BLaER1 treated with 17β-estradiol and CSF1 and Interleukin-3, amounts not matched to agents 10 nM and 100 nM (cell line): ENCODE measurements at regions not wholly inside any gene's neighbourhood (a gene's known extent, or its start where the extent isn't known, plus 50 kb on each side); places are given as distances from the start of the nearest gene placed in this dataset.

Experiments
- H3K27ac ChIP-seq, 11 experiments: shearing (Covaris generic); formaldehyde crosslinking; 2 replicates each; pipeline ENCODE4 v1.8.1; 2022
- H3K27me3 ChIP-seq, 11 experiments: shearing (Covaris generic); formaldehyde crosslinking; 2 replicates each; pipeline ENCODE4 v1.8.1; 2022
- H3K36me3 ChIP-seq, 11 experiments: shearing (Covaris generic); formaldehyde crosslinking; 2 replicates each; pipeline ENCODE4 v1.8.1; 2022
- H3K4me1 ChIP-seq, 10 experiments: shearing (Covaris generic); formaldehyde crosslinking; 2 replicates each; pipeline ENCODE4 v1.8.1; 2022
- H3K4me2 ChIP-seq, 11 experiments: shearing (Covaris generic); formaldehyde crosslinking; 2 replicates each; pipeline ENCODE4 v1.8.1; 2022
- H3K4me3 ChIP-seq, 10 experiments: shearing (Covaris generic); formaldehyde crosslinking; 2 replicates each; pipeline ENCODE4 v1.8.1; 2022
- H3K9ac ChIP-seq, 11 experiments: shearing (Covaris generic); formaldehyde crosslinking; 2 replicates each; pipeline ENCODE4 v1.8.1; 2022
- H3K9me3 ChIP-seq, 11 experiments: shearing (Covaris generic); formaldehyde crosslinking; replicated peaks in 1 of 11; 2 replicates each; pipeline ENCODE4 v1.8.1; 2022
- H4K20me1 ChIP-seq, 11 experiments: shearing (Covaris generic); formaldehyde crosslinking; 2 replicates each; pipeline ENCODE4 v1.8.1; 2022
- Cebpa-rat ChIP-seq, 11 experiments: shearing (Covaris generic); IDR thresholded peaks; 2 replicates each; pipeline ENCODE4 v1.8.1; 2022

- Histone ChIP-seq H3K9me3 (no peaks in the 10 kb centered on the region), H3K27me3 (no peaks in the 10 kb centered on the region), H3K27ac (no peak overlapping the region), H3K4me1 (peaks cover 38 to 68% (median 47%) of the 10 kb centered on the region in 10 experiments), H3K4me3 (no peak overlapping the region), H3K36me3 (no peaks in the 10 kb centered on the region), H3K4me2 (no peak overlapping the region), H3K9ac (no peak overlapping the region), H4K20me1 (no peaks in the 10 kb centered on the region)
- TF ChIP-seq Cebpa-rat (IDR thresholded peaks at IDR 0.05) = no peak
Observed at GRCh38 chr20:50390685-50391443, 119.3 kb upstream of the PTPN1 start.

DNA sequence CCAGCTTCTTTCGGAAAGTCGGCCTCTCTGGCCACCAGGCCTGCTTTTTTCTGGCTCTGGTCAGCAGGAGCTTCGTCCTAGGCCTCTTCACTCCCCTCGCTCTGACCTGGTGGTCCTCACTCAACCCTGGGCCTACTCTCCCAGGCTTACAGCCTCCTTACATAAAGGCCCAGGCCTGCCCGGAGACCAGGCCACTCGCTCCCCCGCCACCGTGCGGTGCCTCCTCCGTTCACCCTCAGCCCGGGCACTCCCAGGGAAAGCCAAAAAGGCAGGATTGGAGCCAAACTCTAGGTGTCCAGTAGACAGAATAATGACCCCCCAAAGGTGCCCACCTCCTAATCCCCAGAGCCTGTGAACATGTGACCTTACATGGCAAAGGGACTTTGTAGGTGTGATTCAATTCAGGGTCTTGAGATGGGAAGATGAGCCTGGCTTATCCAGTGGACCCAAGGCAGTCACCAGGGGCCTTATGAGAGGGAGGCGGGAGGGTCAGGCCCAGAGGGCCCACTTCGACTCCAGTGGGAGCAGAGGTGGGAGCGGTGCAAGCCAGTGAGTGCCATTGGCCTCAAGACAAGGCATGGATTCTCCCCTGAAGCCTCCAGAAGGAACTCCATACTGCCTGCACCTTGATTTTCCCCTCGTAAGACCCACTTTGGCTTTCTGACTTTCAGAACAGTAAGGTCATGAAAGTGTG lies 118.6 kb upstream of the PTPN1 start:
- Histone ChIP-seq H3K4me1 (peaks cover 30 to 61% (median 40%) of the 10 kb centered on the region in 10 experiments), H3K27me3 (no peaks in the 10 kb centered on the region), H3K4me2 (peak overlapping the region in 2 of 11 experiments; percentile 6 to 41; a peak in 2 of 22 replicates), H3K4me3 (no peak overlapping the region), H3K9me3 (no peaks in the 10 kb centered on the region), H3K36me3 (no peaks in the 10 kb centered on the region), H3K27ac (no peak overlapping the region; a peak in 1 of 22 replicates), H4K20me1 (no peaks in the 10 kb centered on the region), H3K9ac (no peak overlapping the region)
- no peak for TF ChIP-seq Cebpa-rat (IDR thresholded peaks at IDR 0.05)

- TF ChIP-seq Cebpa-rat (IDR thresholded peaks at IDR 0.05) = no peak
- no peaks in the 10 kb centered on the region for H4K20me1 ChIP-seq
- H3K9ac ChIP-seq = no peak overlapping the region
- no peaks in the 10 kb centered on the region for H3K27me3 ChIP-seq
- H3K4me3 ChIP-seq = no peak overlapping the region
- peak overlapping the region in 2 of 11 experiments; percentile 6 to 41; a peak in 2 of 22 replicates for H3K4me2 ChIP-seq
- H3K9me3 ChIP-seq = no peaks in the 10 kb centered on the region
- no peak overlapping the region for H3K27ac ChIP-seq
- peaks cover 24 to 60% (median 34%) of the 10 kb centered on the region in 10 experiments for H3K4me1 ChIP-seq
- no peaks in the 10 kb centered on the region for H3K36me3 ChIP-seq
Observed at GRCh38 chr20:50392138-50392866, 117.9 kb upstream of the PTPN1 start.

DNA sequence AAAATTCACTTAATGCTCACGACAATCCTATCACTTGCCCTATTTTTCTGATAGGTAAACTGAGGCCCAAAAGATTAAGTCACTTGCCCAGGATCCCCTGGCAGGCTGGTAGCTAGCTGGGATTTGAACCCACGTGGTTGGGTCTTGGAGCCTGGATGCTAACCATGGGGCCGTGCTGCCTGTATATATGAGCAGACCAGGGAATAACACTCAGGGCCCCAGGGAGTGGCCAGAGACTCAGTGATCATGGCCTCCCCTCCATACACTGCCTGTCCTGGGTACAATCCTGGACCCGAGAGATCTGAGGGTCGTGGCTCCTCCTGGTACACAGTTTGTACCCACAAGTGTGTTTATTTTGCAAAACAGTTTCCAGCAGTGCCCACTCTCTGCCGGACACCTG lies 116.9 kb upstream of the PTPN1 start:
- H3K9me3 ChIP-seq = no peaks in the 10 kb centered on the region
- no peak overlapping the region for H3K4me3 ChIP-seq
- no peaks in the 10 kb centered on the region for H3K36me3 ChIP-seq
- no peak overlapping the region for H3K27ac ChIP-seq
- H3K4me1 ChIP-seq = peaks cover 17 to 50% (median 25%) of the 10 kb centered on the region in 10 experiments
- H4K20me1 ChIP-seq = no peaks in the 10 kb centered on the region
- H3K4me2 ChIP-seq = peak overlapping the region in 8 of 11 experiments; percentile 42 to 86 (median 64); a peak in 7 of 22 replicates
- no peak for TF ChIP-seq Cebpa-rat (IDR thresholded peaks at IDR 0.05)
- H3K9ac ChIP-seq = no peak overlapping the region
- H3K27me3 ChIP-seq = no peaks in the 10 kb centered on the region

- H3K4me1 ChIP-seq = peaks cover 17 to 57% (median 26%) of the 10 kb centered on the region in 10 experiments
- no peak overlapping the region for H3K4me3 ChIP-seq
- peak overlapping the region in 10 of 11 experiments; percentile 36 to 76 (median 56); a peak in 16 of 22 replicates for H3K27ac ChIP-seq
- H4K20me1 ChIP-seq = no peaks in the 10 kb centered on the region
- H3K4me2 ChIP-seq = peak overlapping the region; percentile 42 to 88 (median 59)
- no peaks in the 10 kb centered on the region for H3K27me3 ChIP-seq
- no peak for TF ChIP-seq Cebpa-rat (IDR thresholded peaks at IDR 0.05)
- H3K9me3 ChIP-seq = no peaks in the 10 kb centered on the region
- peak overlapping the region in 7 of 11 experiments; percentile 4 to 55 (median 25); a peak in 6 of 22 replicates for H3K9ac ChIP-seq
- H3K36me3 ChIP-seq = no peaks in the 10 kb centered on the region
Observed at GRCh38 chr20:50393990-50394561, 116.1 kb upstream of the PTPN1 start.

GRCh38 chr20:50394569-50394968 lies 115.6 kb upstream of the PTPN1 start:
- Histone ChIP-seq H3K36me3 (no peaks in the 10 kb centered on the region), H3K9ac (peak overlapping the region in 8 of 11 experiments; percentile 4 to 55 (median 32); a peak in 7 of 22 replicates), H3K4me2 (peak overlapping the region; percentile 42 to 88 (median 59)), H3K4me3 (no peak overlapping the region), H4K20me1 (no peaks in the 10 kb centered on the region), H3K27me3 (no peaks in the 10 kb centered on the region), H3K4me1 (peaks cover 17 to 60% (median 28%) of the 10 kb centered on the region in 10 experiments), H3K9me3 (no peaks in the 10 kb centered on the region), H3K27ac (peak overlapping the region in 10 of 11 experiments; percentile 36 to 76 (median 56); a peak in 17 of 22 replicates)
- TF ChIP-seq Cebpa-rat (IDR thresholded peaks at IDR 0.05) = no peak

- Histone ChIP-seq H3K9ac (peak overlapping the region in 2 of 11 experiments; percentile 4 to 55; a peak in 4 of 22 replicates), H3K4me2 (peak overlapping the region in 9 of 11 experiments; percentile 42 to 88 (median 68); a peak in 15 of 22 replicates), H3K4me3 (no peak overlapping the region), H3K9me3 (no peaks in the 10 kb centered on the region), H3K27me3 (no peaks in the 10 kb centered on the region), H3K4me1 (peaks cover 17 to 67% (median 32%) of the 10 kb centered on the region in 10 experiments), H3K36me3 (no peaks in the 10 kb centered on the region), H3K27ac (peak overlapping the region in 9 of 11 experiments; percentile 8 to 76 (median 54); a peak in 11 of 22 replicates), H4K20me1 (no peaks in the 10 kb centered on the region)
- no peak for TF ChIP-seq Cebpa-rat (IDR thresholded peaks at IDR 0.05)
Observed at GRCh38 chr20:50395251-50395729, 114.9 kb upstream of the PTPN1 start.

DNA sequence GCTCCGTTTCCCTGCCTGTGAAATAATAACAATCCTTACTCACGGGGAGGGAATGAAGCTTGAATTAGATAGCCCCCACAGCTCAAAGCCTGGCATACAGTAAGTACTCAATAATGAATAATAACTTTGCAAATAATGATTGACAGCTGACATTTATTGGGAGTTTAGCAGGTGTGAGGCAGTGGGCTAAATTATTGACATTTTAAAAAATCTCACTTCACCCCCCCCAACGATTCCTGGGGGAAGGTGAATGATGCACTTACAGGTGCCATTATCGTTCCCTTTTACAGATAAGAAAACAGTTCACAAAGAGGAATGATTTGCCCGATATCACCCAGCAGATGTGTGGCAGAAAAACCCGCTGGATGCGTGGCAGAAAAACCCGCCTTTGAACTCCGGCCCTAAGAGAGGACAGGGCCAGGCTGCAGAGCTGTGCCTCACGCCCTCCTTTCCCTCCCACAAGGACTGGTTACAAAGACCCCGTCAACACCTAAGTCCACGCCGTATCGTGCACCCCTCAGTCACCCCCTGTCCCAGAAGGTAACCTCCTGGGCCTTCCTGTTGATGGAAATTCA lies 114.2 kb upstream of the PTPN1 start:
- peak overlapping the region in 2 of 11 experiments; percentile 85 to 88; a peak in 4 of 22 replicates for H3K4me2 ChIP-seq
- peak overlapping the region in 1 of 11 experiments; percentile 43; a peak in 1 of 22 replicates for H3K27ac ChIP-seq
- H4K20me1 ChIP-seq = no peaks in the 10 kb centered on the region
- no peaks in the 10 kb centered on the region for H3K9me3 ChIP-seq
- no peaks in the 10 kb centered on the region for H3K27me3 ChIP-seq
- H3K4me1 ChIP-seq = peaks cover 17 to 74% (median 34%) of the 10 kb centered on the region in 10 experiments
- 0 out of 22 replicates have a peak overlapping the region, but pooled peaks of 1 of the 11 experiments have one; percentile 55 for H3K9ac ChIP-seq
- no peak overlapping the region for H3K4me3 ChIP-seq
- no peak for TF ChIP-seq Cebpa-rat (IDR thresholded peaks at IDR 0.05)
- H3K36me3 ChIP-seq = no peaks in the 10 kb centered on the region
